GM10266 (cell line): ENCODE measurements at regions not wholly inside any gene's neighbourhood (a gene's known extent, or its start where the extent isn't known, plus 50 kb on each side); places are given as distances from the start of the nearest gene placed in this dataset.
"Not testable (repeated sequence)": the region's sequence is repeated elsewhere in the genome, so short reads cannot be mapped to it uniquely, and the experiment has no call there.

Source experiments
- DNase-seq: peaks from one replicate; pipeline ENCODE4 v3.0.0; 2012; ENCODE audit errors: extremely low spot score
- TF ChIP-seq, protein P1 (sequence below): IDR thresholded peaks from 2 replicates; pipeline ENCODE4 v1.5.1; 2012; ENCODE audit warnings: mild to moderate bottlenecking, low read depth; ENCODE audit not compliant: control insufficient read depth, insufficient read depth; ENCODE audit errors: missing control alignments

DNA sequence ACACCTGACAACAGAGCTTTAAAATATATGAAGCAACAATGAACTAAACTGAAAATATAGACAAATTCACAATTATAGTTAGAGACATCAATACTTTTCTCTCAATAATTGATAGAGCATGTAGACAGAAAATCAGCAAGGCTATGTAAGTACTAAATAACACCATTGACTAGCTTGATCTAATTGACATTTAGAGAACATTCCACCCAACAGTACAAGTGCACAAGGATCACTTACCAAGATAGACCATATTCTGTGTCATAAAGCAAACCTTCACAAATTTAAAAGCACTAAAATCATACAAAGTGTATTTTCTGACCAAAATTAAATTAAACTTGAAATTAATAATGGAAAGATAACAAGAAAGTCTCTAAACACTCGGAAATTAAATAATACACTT, 562.5 kb downstream of the INSC start:
- no peak for DNase-seq
- TF ChIP-seq, protein P1, sequence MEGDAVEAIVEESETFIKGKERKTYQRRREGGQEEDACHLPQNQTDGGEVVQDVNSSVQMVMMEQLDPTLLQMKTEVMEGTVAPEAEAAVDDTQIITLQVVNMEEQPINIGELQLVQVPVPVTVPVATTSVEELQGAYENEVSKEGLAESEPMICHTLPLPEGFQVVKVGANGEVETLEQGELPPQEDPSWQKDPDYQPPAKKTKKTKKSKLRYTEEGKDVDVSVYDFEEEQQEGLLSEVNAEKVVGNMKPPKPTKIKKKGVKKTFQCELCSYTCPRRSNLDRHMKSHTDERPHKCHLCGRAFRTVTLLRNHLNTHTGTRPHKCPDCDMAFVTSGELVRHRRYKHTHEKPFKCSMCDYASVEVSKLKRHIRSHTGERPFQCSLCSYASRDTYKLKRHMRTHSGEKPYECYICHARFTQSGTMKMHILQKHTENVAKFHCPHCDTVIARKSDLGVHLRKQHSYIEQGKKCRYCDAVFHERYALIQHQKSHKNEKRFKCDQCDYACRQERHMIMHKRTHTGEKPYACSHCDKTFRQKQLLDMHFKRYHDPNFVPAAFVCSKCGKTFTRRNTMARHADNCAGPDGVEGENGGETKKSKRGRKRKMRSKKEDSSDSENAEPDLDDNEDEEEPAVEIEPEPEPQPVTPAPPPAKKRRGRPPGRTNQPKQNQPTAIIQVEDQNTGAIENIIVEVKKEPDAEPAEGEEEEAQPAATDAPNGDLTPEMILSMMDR: no peak

DNA sequence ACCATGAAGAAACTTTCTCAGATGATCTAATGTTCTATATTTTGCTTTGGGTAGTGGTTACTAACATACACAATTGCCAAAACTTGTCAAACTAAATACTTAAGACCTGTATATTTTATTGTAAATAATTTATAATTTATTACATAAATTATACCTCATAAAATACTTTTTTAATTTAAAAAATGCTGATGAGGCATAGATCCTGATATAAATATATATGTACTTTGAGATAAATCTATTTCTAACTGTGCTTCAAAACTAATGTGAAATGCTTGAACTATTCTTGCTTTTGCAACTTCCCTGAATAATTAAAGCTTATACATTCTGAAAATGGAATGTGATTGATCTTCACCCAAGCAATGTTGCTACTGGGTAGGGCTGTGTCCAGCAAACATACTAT, 568.8 kb downstream of the INSC start:
- DNase-seq: no peak
- TF ChIP-seq, protein P1: no peak

DNA sequence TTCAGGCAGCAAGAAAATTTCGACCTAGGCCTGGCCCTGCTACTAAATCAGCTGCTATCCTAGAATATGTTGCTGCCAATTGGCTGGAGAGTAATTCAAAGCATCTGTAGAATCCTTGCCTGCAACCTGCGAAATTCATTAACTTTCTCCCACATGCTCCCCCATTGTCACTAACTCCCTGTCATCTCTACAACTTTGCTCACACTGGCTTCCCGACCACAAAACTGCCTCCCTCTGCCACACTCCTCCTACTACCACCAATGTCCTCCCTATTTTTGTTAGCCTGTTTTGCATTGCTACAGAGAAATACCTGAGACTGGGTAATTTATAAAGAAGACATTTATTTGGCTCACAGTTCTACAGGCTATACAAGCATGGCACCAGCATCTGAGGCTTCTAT, 570.6 kb downstream of the INSC start:
- DNase-seq: no peak
- TF ChIP-seq, protein P1: no peak

DNA sequence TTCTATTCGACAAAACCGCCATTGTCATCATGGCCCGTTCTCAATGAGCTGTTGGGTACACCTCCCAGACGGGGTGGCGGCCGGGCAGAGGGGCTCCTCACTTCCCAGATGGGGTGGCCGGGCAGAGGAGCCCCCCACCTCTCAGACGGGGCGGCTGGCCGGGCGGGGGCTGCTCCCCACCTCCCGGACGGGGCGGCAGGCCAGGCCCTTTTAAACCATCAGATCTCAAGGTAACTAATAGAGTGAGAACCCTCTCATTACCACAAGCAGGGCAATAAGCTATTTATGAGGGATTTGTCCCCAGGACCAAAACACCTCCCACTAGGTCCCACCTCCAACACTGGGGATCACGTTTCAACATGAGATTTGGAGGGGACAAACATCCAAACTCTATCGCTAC, 571.5 kb downstream of the INSC start:
- not testable (repeated sequence) for DNase-seq

DNA sequence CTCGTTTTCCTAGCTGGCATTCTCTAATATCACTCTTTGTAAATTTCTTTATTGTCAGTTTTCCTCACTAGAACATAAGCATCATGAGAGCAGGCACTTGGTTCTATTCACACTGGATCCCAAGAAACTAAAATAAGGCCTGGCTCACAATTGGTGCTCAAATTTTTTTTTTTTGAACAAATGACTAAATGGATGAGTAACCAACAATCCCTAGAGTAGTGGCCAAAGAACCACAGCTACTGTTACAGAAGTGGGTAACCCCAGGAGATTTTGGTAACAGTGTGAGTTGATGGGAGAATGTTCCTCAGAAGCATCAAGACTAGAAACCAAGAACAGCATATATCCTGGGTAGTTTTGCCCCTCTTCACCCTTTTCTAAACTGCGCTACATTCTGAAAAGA, 572.6 kb downstream of the INSC start:
- TF ChIP-seq, protein P1: no peak
- no peak for DNase-seq

DNA sequence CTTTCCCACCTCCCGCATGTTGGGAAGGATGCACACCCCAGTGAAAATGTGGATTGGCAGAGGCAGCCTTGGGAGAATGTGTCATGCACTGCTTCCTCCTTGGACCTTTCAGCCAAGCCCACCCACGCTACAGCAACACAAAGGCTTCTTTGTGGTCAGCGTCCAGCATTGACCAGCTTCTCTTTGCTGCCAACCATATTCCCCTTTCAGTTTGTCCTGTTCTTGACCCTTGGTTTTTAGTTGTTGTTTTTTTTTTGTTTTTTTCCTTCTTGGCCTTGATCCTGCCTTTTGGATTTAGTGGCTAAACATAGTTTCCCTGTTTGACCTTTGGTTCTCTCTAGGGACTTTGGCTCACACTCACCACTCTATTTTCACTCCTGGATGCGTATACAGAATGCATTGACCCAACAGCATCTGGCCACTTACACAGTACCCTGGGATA, 573.6 kb downstream of the INSC start:
- DNase-seq: no peak

DNA sequence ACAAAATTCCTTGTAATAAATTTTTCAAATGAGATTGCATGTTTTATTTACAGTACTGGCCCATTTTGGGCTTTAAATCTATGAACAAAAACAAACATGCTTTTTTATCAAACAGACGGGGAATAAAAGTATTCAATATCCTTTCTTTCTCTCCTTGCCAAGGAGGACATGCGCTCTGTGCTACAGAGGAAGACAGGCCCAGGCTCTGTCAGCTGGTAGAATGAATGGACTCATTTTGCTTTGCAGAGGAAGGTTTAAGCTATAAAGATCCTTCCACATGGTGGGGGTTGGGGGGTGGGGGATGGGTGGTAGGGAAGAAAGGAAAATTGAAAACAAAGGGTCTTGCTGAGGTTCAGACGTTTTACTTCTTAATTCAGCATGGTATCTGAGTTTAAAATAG, 575.6 kb downstream of the INSC start:
- no peak for DNase-seq

More for the DNA sequence above, 573.6 kb downstream of the INSC start:
- TF ChIP-seq, protein P1: no peak

DNA sequence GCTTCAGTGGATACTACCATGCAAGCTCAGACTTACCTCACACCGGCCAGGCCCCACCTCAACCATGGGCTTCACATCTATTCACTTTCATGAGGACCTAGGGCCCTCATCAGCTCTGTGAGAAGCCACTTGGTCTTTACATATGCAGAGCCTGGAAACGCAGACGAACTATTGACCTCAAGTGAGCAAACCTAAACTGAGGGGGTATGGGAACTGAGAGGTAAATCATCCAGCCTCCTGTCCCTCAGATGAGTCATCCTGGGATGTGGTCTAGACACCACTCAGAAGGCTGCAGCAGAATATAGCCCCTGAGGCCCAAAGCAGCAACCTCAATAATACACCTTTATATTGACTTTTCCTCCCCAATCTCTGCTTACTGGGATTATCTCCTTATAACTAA, 578.0 kb downstream of the INSC start:
- no peak for DNase-seq
- TF ChIP-seq, protein P1: no peak

More for the DNA sequence above, 575.6 kb downstream of the INSC start:
- TF ChIP-seq, protein P1: no peak
